ENCODE measurements at regions not wholly inside any gene's neighbourhood (a gene's known extent, or its start where the extent isn't known, plus 50 kb on each side); places are given as distances from the start of the nearest gene placed in this dataset.

DNA sequence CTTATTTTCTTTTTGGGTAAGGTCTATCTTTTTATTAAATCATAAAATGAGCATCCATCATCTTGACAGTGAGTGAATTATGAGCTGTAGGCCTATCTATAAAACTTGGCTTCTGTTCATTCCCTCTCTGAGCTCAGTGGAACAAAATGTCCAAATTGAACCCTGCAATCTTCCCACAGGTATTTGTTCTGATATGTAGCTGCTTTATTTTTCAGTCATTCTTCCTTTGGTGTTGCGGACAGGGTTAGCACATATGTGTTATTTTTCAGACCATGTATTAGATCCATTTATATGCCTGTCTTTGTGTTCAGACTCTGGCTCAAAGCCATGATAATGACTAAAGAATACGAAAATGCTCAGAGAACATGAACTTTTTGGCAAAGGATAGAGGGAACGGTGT, 201.6 kb upstream of the KIAA1217 start:
- TF ChIP-seq, protein P1, sequence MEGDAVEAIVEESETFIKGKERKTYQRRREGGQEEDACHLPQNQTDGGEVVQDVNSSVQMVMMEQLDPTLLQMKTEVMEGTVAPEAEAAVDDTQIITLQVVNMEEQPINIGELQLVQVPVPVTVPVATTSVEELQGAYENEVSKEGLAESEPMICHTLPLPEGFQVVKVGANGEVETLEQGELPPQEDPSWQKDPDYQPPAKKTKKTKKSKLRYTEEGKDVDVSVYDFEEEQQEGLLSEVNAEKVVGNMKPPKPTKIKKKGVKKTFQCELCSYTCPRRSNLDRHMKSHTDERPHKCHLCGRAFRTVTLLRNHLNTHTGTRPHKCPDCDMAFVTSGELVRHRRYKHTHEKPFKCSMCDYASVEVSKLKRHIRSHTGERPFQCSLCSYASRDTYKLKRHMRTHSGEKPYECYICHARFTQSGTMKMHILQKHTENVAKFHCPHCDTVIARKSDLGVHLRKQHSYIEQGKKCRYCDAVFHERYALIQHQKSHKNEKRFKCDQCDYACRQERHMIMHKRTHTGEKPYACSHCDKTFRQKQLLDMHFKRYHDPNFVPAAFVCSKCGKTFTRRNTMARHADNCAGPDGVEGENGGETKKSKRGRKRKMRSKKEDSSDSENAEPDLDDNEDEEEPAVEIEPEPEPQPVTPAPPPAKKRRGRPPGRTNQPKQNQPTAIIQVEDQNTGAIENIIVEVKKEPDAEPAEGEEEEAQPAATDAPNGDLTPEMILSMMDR (conservative IDR thresholded peaks at IDR 0.05; ENCODE audit: low read length): no peak
- no peak for TF ChIP-seq EZH2phosphoT487 (IDR thresholded peaks at IDR 0.05; ENCODE audit: borderline replicate concordance)
